ENCODE measurements at regions not wholly inside any gene's neighbourhood (a gene's known extent, or its start where the extent isn't known, plus 50 kb on each side); places are given as distances from the start of the nearest gene placed in this dataset.
"Not testable (repeated sequence)": the region's sequence is repeated elsewhere in the genome, so short reads cannot be mapped to it uniquely, and the experiment has no call there.

DNA sequence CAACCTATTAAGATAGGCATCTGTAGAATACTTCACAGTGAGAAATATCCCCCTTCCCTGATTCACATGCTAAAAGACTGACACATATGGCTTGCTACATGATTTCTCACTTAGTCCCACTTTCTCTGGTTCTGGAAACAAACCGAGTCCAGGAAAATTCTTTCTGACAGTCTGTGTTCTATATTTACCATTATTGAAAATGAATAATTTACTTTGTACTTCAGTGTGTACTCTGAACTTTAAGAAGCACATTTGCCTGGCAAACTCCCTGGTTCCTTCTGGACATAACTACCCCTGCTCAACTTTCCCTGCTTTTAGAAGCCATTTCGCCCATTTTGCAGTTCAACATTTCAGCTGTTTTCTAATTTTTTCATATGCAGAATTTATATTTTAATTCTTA, 53.6 kb downstream of the APCS start:
- DNase-seq (ENCODE audit: low spot score), result no peak

DNA sequence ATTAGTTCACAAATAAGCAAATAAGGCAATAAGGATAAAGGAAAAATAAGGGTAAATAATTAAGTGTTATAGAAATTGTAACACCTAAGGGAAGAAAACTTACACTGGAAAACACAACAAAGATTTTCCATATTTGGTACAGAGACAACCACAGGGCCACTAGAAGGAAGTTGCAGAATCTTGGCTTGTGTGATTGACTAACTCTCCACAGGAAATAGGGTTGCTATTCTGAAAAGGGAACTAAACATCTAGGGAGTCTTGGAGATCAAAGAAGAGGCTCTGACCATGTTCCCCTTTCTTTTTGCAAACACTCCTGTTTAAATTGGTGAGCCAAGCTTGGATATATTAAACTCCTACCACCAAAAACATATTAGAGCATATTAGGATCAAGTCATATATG, 59.1 kb downstream of the APCS start:
- DNase-seq (ENCODE audit: low spot score), result peak; percentile 83

GRCh38 chr1:159647616-159648015, 60.0 kb downstream of the APCS start:
- no peak for DNase-seq (ENCODE audit: low spot score)

GRCh38 chr1:159652506-159652905, 61.9 kb downstream of the CRP start:
- DNase-seq (ENCODE audit: low spot score), result no peak

- DNase-seq (ENCODE audit: low spot score), result no peak
Measured at GRCh38 chr1:159653201-159653600, 61.2 kb downstream of the CRP start.

DNA sequence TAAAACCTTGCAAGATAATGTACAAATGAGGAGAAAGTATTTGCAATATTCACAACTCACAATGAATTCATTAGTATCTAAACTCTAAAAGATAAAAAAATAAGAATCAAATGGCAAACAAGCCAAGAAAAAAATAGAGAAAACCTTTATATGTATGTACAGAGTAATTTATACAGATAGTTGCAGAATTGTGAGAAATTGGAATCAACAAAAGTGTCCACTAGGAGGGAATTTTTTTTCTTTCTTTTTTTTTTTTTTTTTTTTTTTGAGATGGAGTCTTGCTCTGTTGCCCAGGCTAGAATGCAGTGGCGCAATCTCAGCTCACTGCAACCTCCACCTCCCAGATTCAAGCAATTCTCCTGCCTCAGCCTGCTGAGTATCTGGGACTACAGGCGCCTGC, 56.9 kb downstream of the CRP start:
- not testable (repeated sequence) for DNase-seq (ENCODE audit: low spot score)
